NCI-H69 (cell line): ENCODE measurements at regions not wholly inside any gene's neighbourhood (a gene's known extent, or its start where the extent isn't known, plus 50 kb on each side); places are given as distances from the start of the nearest gene placed in this dataset.
"Not testable (repeated sequence)": the region's sequence is repeated elsewhere in the genome, so short reads cannot be mapped to it uniquely, and the experiment has no call there.

Experiments used
- DNase-seq: peaks from one replicate; lab custom pipeline; 2025; lab: John Stamatoyannopoulos, UW

DNA sequence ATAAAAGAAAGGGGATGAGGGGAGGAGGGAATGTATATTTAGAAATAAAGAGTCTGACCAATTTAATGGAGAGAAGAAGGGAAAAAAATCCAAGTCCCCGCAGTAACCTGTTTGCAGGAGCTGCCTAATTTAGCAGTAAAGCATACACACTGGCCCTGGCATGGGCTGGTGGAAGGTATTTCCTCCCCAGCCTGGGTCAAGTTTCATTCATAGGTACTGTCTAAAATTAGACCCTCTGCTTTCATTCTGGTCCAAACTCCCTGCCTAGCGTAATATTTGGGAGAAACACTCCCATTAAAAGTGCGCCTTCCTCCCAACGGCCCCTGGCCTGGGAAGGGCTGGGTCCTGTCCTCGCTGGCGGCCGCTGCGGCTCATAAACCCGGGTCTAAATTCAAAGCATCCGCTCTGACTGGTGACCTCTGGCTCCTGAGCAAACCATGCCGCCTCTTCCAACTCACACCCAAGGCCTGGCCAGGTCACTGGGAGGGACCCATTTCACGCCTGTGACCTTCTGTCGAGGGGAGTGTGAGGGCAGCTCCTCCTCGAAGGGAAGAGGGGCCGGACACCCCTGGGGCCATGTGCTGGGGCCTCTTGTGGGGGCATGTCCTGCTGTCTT is 123.2 kb downstream of the FGF18 start:
- no peak for DNase-seq

DNA sequence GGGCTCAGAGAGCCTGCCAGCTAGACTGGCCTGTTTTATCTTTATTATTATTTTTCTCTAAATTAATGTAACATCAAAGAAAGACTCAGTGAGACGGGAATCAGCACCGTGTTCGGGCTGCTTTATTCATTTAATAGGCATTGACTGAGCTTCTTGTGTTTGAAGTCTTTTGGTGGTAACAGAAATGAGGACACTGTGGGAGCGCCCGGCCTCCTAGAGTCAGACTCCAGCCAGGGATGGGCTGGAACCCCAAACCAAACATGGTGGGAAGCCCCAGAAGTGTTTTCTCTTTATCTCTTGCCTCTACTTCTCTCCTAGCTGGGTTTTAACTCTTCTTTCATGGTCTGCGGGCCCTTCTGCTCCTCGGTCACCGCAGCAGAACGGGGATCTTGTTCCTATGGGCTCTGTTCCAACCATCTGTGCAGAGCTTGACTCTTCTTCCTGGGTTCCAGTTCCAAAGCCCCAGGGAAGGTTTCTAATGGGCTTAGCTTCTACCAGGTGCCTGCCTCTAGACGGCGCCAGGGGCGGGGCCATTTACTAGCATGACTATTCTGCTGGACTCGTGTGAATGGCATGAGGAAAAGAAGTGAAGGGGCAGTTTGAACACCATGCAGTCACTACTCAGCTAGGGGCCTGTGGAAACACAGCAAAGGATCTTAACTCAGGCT is 123.8 kb downstream of the FGF18 start:
- peak; percentile 61 for DNase-seq

DNA sequence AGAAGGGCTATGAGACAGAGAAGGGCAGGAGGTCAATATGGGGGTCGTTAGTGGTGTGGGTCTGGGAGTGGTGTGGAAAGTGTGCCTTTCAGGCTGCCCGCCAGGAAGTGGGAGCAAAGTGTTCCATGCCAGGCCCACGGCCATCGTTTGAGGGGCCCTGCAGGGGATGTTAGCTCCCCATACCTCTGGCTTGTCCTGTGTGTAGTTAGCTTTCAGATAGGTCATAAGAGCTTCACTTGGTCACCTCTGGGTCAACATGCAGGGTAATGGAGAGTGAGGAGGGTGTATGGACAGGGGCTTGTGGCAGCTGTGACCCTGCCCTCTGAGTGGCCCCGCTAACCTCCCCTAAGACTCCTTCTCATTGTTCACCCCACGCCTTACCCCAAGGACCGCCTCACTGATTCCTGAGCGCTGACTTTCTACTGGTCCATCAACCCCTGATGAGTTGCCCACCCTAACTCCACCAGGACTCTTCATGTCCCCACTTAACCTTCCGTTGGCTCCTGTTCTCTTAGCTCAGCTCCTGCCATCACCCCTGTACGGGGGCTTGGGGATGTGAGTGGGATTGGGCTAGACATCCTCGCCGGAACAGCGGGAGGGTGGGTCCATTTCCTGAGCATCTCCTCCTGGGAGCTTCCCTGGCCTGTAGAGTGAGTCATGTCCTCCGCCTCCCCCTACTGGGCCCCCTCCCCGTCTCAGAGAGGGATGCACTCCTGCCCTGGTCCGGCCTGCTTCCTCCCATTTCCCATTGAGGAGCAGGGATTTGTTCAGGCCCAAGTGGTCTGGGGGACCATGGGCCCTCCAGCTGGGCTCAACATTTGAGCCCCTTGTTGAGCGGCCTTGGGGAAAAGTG is 125.7 kb downstream of the FGF18 start:
- no peak for DNase-seq

DNA sequence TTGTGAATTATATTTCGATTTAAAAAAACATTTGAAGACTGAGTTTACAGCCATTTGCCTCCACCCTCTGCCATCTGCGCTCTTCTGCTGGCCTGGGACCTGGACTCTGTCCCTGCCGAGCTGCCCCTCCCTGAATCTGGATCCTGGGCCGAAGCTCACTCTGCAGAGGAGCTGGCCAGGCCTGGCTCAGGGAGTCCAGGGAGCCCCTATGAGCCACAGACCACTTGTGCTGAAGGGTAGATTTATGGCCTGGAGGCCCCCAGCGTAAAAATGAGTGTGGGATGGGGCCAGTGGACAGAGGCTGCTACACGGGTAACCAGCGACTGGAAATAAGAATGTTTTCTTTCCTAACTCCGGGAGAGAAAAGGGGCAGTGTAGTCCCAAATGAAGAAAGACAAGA is 129.8 kb downstream of the FGF18 start:
- DNase-seq: no peak

DNA sequence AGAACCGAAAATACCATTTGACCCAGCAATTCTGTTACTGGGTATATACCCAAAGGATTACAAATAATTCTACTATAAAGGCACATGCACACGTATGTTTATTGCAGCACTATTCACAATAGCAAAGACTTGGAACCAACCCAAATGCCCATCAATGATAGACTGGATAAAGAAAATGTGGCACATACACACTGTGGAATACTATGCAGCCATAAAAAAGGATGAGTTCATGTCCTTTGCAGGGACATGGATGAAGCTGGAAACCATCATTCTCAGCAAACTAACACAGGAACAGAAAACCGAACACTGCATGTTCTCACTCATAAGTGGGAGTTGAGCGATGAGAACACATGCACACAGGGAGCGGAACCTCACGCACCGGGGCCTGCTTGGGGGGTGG is 134.4 kb downstream of the FGF18 start:
- not testable (repeated sequence) for DNase-seq

DNA sequence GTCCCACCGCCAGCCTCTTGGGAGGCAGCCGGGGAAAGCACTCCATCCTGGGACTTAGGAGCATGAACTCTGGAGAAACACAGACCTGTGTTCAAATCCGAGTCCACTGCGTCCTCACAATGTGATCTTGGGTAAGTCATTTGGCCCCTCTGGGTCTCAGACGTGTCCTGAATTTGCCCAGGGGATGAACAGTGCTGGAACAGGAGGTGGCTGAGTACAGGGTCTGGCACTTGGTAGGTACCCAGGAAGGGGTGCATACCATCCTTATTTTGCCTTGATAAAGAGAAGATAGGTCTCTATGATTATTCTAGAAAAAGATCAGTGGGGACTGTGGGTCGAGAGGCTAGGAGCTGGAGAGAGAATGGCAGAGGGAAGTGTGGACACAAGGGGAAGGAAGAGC is 135.7 kb downstream of the FGF18 start:
- no peak for DNase-seq

DNA sequence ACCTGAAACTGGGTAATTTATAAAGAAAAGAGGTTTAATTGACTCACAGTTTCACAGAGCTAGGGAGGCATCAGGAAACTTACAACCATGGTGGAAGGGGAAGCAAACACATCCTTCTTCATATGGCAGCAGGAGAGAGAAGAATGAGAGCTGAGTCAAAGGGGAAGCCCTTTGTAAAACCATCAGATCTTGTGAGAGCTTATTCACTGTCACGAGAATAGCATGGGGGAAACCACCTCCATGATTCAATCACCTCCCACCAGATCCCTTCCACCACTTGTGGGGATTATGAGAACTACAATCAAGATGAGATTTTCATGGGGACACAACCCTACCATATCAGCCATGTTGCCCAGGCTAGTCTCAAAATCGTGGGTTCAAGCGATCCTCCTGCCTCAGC is 143.4 kb downstream of the FGF18 start:
- DNase-seq: no peak

DNA sequence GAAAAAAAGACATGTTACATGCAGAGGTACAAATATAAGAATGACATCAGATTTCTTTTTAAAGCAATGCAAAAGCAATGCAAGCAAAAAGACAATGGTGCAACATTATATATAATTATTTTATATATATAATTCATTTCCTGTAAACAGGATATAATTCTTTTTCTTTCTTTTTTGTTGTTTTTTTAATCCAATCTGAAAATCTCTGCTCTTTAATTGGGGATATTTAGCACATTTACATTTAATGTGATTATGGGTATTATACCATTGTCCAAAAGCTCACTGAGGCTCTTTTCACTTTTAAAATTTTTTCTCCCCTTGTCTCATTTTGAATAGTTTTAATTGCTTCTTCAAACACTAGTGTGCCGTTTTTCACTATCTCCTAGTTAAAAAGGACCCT is 148.9 kb downstream of the FGF18 start:
- no peak for DNase-seq

DNA sequence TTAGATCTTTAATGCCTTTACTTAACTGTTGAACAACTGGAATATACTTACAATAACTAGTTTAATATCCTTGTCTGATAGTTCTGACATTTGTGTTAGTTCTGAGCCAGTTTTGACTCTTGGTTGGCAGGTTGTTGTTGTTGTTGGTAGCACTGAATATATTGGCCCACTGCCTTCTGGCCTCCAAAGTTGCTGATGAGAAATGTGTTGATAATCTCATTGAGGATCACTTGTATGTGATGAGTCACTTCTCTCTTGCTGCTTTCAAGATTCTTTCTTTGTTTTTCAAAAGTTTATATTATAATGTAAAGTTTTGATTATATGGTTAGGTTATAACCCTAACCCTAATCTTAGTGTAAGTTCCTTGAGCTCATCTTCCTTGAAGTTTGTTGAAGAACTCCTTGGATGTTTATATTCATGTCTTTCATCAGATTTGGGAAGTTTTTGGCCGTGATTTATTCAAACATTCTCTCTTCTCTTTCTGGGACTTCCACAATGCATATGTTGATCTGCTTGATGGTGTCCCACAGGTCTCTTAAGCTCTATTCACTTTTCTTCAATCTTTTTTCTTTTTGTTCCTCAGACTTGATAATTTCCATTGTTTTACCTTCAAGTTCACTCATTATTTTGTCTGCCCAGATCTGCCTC is 149.7 kb downstream of the FGF18 start:
- DNase-seq: no peak

DNA sequence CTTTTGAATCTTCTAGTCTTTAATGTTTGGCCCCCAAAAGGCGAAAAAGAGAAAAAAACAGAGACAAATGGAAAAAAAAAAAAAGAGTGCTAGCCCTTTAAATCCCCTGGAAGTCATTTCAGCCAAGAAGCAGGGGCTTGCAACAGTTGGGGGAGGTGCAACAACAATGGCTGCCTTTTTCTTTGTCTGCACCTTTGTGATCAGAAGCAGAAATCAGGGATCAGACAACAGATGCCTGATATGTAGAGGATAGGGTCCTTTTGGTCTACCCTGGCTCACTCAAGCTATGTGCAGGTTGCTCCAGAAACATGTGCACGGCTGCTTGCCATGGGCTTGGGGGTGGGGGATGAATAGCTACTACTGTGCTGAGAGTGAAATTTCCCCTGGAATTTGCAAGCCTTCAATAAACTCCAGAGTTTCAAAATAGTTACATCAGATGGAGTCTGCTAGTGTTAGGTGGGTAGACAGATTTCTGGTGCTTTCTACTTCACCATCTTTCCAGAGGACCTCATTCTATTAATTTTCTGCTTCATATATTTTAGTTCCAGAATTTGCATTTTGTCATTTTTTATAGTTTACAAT is 150.9 kb downstream of the FGF18 start:
- DNase-seq: no peak

DNA sequence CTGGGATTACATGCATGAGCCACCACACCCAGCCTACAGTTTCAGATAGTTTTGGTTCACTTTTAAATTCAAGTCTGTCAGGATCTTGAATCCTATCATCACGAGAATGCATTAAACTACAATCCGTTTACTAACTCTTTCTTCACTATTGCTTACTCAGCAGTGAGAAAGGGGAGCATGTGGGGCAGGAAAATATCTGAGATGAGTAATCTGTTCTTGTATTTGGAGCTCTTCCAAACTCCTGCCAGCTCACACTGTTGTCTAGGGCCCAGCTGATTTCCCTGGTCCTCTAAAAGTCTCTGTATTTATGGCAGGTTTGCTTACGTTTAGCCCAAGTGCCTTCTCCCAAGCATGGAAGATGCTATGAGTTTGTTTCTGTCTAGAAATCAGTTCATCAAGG is 152.2 kb downstream of the FGF18 start:
- no peak for DNase-seq

DNA sequence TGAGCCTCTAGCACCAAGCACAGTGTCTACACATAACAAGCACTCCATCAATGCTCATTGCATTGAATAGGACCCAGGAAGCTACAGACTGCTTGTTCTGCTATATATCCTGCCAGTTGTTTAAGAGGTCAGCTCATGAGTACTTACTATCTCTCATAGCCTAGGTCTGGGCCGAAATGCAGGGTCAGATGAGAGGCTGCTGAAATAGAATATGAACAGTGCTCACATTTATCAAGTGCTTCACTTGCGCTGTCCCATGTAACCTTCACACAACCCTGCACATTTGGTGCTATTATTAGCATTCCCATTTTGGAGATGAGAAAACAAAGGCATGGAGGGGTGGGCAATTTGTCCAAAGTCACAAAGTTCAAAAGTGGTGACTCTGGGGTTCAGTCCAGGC is 153.6 kb downstream of the FGF18 start:
- no peak for DNase-seq

DNA sequence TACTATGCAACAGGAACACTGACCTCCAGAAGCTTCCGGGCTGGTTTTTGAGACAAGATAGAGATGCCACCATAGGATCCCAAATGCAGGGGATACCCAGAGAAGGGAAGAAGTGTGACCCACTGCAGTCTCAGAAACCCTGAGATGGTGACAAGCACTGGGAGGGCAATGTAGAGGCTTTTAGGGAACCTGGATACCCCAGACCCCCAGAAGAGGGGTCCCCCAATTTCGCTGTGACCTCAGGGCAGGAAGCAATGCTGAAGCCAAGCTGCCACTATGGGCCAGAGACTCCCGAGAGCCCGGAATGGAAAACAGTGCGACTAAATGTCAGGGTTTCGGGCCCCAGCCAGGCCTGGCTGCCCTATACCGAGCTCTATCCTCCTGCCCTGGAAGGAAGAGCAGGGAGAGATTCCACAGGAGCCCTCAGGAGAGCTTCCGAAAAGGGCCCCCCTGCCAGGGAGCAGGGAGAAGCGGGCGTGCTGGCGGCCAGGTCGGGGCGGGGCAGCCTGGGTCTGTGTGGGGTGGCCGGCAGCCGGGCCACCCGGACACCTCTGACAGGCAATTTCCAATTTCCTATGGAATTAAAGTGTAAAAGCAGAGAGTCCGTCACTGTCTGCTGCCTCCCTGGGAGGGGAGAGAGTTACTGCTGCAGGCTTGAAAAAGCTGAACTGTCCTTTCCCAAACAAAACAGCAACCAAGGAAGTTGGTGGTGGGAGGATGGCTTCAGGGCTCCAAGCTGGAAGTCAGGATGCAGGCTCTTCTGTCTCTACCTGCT is 154.2 kb downstream of the FGF18 start:
- no peak for DNase-seq

DNA sequence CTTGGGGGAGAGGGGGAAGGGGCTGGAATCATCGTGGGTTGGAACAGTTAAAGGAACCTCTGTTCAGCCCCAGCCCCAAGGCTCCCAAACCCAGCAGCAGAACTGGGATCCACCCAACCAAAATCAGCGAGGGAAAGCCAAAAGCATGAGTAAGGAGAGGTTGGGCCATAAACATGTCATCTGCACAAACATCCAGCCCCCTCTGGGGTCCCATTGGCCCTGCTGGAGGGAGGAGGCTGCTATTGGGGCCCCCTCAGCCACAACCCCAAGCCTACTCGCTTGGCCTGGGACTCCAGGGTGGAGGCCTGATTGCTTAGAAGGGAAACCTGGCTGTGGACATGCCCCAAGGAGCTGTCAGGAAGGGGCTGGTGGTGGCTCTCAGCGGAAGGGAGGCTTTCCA is 154.9 kb downstream of the FGF18 start:
- no peak for DNase-seq

DNA sequence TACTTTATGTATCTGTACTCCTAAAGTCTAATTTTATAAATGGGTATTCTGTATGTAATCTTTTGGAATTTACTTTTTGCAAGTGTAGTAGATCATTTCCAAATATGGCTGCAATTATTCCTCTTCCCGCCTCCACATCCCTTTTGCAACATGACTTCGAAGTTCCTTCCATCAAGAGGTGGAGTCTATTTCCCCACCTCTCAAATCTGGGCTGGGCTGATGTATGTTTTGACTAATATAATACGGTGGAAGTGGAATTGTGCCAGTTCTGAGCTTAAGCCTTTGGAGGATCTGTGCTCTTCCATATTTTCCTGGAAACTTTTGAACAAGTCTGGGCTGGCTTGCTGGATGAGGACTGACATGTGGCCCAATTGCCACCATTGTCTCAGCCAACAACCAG is 155.9 kb downstream of the FGF18 start:
- no peak for DNase-seq

DNA sequence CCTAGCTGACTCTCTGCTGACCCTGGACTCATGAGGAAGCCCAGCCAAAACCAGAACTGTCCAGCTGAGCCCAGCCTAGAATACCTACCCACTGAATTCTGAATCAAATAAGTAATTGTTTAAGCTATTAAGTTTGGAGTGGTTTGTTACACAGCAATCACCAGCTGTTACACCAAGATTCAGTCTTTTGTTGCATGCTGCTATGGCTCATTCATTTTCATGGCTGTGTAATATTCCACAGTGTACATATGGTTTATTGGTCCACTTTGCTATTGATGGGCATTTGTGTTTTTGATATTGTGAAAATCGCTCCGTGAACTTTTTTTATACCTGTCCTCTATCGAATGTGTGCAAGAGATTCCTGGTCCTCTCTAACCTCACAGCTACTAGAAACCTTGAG is 156.4 kb downstream of the FGF18 start:
- no peak for DNase-seq

DNA sequence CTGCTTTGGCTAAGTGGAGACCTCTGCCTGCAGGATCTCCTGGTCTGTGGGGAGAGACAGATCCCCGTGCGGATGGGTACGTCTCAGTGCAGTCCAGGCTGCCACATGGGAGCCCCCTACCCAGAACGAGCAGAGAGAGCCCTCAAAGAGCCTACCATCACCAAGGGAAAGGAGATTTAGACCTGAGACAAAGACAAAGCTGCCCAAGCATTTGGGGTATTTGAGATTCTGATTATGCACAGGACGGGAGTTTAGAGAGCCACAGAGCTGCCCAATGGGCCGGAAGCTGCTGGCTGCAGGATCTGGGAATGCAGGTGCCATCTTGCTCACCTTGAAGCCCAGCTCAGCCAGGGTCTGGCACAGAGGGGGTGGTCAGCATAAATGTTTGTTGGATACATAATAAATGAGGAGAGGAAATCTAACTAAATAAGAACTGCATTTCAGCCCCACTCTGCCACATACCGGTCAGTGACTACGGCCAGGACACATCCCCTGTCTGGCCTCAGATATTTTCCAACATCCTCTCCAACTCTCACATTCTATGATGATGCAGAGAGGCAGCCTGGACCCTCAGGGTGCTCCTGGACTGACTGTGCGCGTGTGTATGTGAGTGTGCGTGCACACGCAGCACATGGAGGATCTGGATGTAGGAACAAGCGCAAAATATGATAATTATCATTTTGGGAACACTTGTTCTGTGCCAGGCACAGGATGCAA is 157.8 kb downstream of the FGF18 start:
- DNase-seq: no peak

DNA sequence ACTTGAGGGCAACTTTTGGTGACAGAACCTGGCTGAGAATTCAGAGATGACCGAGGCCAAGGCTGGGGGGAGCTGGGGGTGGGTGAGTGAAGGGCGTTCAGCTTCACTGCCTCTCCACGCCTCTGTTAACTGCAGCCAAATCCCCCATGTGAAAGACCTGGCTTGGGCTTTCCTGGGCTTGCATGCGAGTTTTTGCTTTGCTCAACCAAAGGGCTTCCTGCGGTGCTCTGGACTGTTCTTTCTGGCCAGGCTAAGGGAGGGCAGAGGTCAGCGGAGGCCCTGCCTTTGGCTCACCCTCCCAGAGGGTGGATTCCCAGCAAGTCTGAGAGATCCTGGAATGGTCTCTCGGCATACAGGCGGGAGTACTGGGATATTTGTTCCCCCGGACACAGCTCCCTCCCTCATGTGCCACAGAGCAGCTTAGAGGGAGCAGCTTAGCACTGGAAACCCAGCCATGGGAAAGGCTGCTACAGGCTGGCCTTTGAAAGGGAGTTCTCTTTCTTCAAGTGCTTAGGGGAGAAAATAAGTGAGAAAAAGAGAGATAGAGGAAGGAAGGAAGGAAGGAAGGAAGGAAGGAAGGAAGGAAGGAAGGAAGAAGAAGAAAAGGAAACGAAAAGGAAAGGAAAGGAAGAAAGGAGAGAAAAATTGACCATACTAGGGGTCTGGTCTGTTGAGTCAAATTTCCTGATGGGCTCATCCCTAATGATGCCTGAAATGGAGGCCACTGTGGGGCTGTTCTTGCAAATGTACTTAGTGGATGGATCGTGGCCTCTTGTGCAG is 158.8 kb downstream of the FGF18 start:
- no peak for DNase-seq

DNA sequence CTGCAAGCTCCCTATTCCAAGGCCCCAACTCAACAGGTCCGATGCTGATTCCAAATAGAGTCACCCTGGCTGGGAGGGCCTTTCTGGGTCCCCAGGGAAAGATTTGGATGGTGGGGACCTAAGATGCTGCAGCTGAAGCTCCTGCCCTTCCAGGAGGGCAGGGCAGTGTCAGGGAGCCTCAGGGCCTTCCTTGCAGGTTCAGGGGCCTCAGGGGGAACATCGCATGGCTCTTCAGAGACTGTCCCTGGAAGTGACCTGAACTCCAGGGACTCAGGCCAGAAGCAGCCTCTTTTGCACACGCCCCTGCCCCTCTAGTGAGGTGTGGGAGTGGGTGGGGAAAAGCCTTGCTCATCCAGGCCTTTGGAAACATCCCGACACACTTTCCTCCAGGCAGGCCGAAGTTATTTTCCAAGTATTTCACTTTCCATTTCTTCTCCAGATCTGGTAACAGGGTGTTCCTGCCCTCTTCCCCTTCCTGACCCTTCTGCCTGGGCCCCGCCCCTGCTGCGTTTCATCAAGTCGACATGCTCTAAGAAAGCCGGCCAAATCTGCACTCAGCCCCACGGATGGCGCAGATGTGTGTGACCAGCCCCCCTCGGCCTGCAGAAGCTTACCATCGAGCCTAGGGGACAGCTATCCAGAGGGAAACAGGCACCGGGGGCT is 159.5 kb downstream of the FGF18 start:
- no peak for DNase-seq

DNA sequence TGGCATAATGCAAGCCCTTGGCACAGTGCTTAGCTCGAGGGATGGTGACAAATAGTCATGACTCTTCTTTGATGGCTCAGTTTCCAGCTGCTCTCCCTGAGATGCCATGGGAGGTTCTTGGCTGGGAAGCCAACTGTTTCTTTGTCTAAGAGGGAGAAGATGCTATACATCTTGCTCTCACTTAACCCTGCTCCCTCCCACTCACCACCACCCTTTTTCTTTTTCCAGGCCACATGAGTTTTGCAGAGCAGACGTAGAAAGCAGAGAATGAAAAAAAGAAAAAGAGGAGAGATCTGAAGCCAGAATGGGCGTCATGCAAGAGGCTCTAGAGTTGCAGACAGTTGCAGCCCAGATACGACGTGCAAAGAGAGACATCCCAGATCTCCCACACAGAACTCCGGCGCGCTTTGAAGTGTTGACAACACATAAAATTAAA is 160.5 kb downstream of the FGF18 start:
- no peak for DNase-seq
